ENCODE measurements at regions not wholly inside any gene's neighbourhood (a gene's known extent, or its start where the extent isn't known, plus 50 kb on each side); places are given as distances from the start of the nearest gene placed in this dataset.

DNA sequence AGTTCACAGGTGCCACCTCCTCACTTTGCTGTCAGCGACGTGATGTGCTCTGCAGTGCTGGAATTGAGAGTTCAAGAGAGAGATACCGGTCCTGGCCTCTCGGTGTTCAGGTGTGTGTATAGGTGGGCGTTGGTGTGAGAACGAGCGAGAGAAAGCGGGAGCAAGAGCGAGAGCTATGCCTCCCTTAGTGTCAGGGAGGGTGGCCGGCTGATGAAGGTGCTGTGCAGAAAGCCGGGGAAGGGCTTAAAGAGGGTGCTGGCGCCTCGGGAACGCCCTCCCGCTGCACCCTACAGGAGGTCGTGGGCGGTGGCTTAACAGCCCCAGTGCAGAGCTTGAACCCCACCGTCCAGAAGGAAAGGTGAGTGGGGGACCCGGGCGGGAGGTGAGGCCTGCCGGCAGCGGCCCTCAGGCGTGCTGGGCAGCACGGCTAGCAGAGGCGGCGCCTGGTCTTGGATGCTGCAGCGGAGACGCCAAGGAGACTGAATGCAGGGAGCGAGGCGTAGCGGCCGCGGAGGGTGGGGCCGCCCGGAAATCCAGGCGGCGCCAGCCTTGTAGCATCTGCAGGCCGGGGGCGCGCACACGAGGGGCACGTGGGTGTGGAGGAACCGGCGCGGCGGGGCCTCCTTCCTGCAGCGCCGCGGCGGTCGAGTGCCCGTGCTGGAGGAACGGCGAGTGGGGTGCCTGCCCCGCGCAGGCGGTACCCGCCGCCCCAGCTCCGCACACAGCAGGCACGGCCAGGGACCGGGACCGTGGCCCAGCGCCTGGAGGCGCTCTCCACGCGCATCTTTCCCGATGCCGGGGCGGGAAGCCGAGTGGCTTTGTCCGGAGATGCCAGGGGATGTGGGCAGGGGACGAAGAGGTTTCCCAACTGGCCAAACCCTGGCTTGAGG is 246.8 kb upstream of the TOPAZ1 start (continued):
- no peak for TF ChIP-seq ZNF217 (IDR thresholded peaks at IDR 0.05)
- no peak for TF ChIP-seq RELB (IDR thresholded peaks at IDR 0.05; ENCODE audit: low read depth)
- TF ChIP-seq USF1 (IDR thresholded peaks at IDR 0.05; ENCODE audit: borderline replicate concordance, extremely low read length, insufficient read depth, low read depth, low read length), result peak; percentile 52
- no peak for TF ChIP-seq ZNF207 (IDR thresholded peaks at IDR 0.05; ENCODE audit: borderline replicate concordance)
- peak; percentile 30; the same call in 1 of the 2 replicates for TF ChIP-seq MAX (IDR thresholded peaks at IDR 0.05; ENCODE audit: low read depth, low read length)
- no peak for TF ChIP-seq JUND (IDR thresholded peaks at IDR 0.05; ENCODE audit: low read depth, low read length)
- TF ChIP-seq DPF2 (IDR thresholded peaks at IDR 0.05), result 0 out of 2 replicates have a peak, but pooled peaks have one; percentile 32
- TF ChIP-seq NBN (IDR thresholded peaks at IDR 0.05), result no peak
- no peak for TF ChIP-seq NR2F1 (conservative IDR thresholded peaks at IDR 0.05)
- no peak for TF ChIP-seq CBX3 (IDR thresholded peaks at IDR 0.05; ENCODE audit: borderline replicate concordance, low read depth)
- TF ChIP-seq KAT2A (conservative IDR thresholded peaks at IDR 0.05; ENCODE audit: control insufficient read depth, low read depth, low read length), result no peak
- TF ChIP-seq STAT1 (conservative IDR thresholded peaks at IDR 0.05), result no peak
- TF ChIP-seq ZBED1 (IDR thresholded peaks at IDR 0.05; ENCODE audit: borderline replicate concordance), result no peak
- TF ChIP-seq POLR2A (IDR thresholded peaks at IDR 0.05; ENCODE audit: low read depth, low read length), result peak; percentile 24; the same call in 1 of the 2 replicates
- no peak for TF ChIP-seq IKZF2 (IDR thresholded peaks at IDR 0.05)
- TF ChIP-seq ESRRA (IDR thresholded peaks at IDR 0.05; ENCODE audit: low read length), result no peak
- TF ChIP-seq CREM (IDR thresholded peaks at IDR 0.05; ENCODE audit: low read depth), result no peak
- TF ChIP-seq SMAD1 (IDR thresholded peaks at IDR 0.05; ENCODE audit: low read depth, partially characterized antibody), result no peak
- peak; percentile 39; the same call in 1 of the 2 replicates for TF ChIP-seq MXI1 (IDR thresholded peaks at IDR 0.05; ENCODE audit: low read depth, low read length)
- TF ChIP-seq BACH1 (IDR thresholded peaks at IDR 0.05; ENCODE audit: borderline replicate concordance), result peak; percentile 54; the same call in 1 of the 2 replicates
- TF ChIP-seq ZNF687 (IDR thresholded peaks at IDR 0.05), result 0 out of 2 replicates have a peak, but pooled peaks have one; percentile 31
